CD4-positive, alpha-beta T cell (primary cell): ENCODE measurements at regions not wholly inside any gene's neighbourhood (a gene's known extent, or its start where the extent isn't known, plus 50 kb on each side); places are given as distances from the start of the nearest gene placed in this dataset.

ENCODE experiments used
- ATAC-seq: fragments of 200-7000 bp; cut with Tn5 transposase; one replicate; pipeline ENCODE4 v1.10.0; 2022; ENCODE audit warnings: mild to moderate bottlenecking; ENCODE audit not compliant: poor library complexity
- CTCF ChIA-PET: fragments of 350-600 bp; sonication (Branson Sonifier 250); formaldehyde crosslinking; loops from one replicate; lab custom pipeline; 2021; ENCODE audit warnings: antibody characterized with exemption, inconsistent platforms; lab: Charles Lee
- POLR2A ChIA-PET: fragments of 350-600 bp; sonication (Branson Sonifier 250); formaldehyde crosslinking; loops from one replicate; lab custom pipeline; 2021; ENCODE audit warnings: antibody characterized with exemption, inconsistent platforms; lab: Charles Lee
- DNase-seq, 14 experiments: peaks; one replicate each; pipeline ENCODE4 v3.0.0-alpha.2; 2013 to 2020; ENCODE audit warnings: mixed read lengths in 2 of 14
- H3K27ac ChIP-seq, 2 donors: one replicate each; pipeline versions ENCODE4 v1.5.1 to v1.7.0; 2013; ENCODE audit warnings: low read length in 2 of 2, low read depth in 1 of 2, mild to moderate bottlenecking in 1 of 2
- H3K27me3 ChIP-seq, 2 experiments: 1 replicate in 1 of 2; 2 replicates in 1 of 2; pipeline versions ENCODE4 v1.6.1 to v1.7.0; 2013; ENCODE audit warnings: low read length in 2 of 2, control low read depth in 1 of 2, mild to moderate bottlenecking in 1 of 2, moderate library complexity in 1 of 2; ENCODE audit not compliant: insufficient read depth in 2 of 2, control insufficient read depth in 1 of 2
- H3K36me3 ChIP-seq: one replicate; pipeline ENCODE4 v1.6.1; 2013; ENCODE audit warnings: low read length, control low read depth; ENCODE audit not compliant: insufficient read depth
- H3K4me1 ChIP-seq: one replicate; pipeline ENCODE4 v1.6.1; 2013; ENCODE audit warnings: low read length, control low read depth; ENCODE audit not compliant: insufficient read depth
- H3K4me3 ChIP-seq: one replicate; pipeline ENCODE4 v1.5.1; 2013; ENCODE audit warnings: mild to moderate bottlenecking, low read length, moderate library complexity
- H3K9me3 ChIP-seq, 2 experiments: 1 replicate in 1 of 2; 2 replicates in 1 of 2; pipeline versions ENCODE4 v1.6.1 to v1.7.0; 2013; ENCODE audit warnings: low read length in 2 of 2, mild to moderate bottlenecking in 2 of 2, control low read depth in 1 of 2, moderate library complexity in 1 of 2; ENCODE audit not compliant: control insufficient read depth in 1 of 2, insufficient read depth in 1 of 2
- H3K27ac Mint-ChIP-seq: one replicate; pipeline ENCODE4 v1.8.0; 2020; ENCODE audit warnings: mixed read lengths
- H3K27me3 Mint-ChIP-seq: one replicate; pipeline ENCODE4 v1.8.0; 2021; ENCODE audit warnings: mixed read lengths
- H3K36me3 Mint-ChIP-seq: one replicate; pipeline ENCODE4 v1.8.0; 2021; ENCODE audit warnings: low read depth, mixed read lengths
- H3K4me1 Mint-ChIP-seq: one replicate; pipeline ENCODE4 v1.8.0; 2021; ENCODE audit warnings: low read depth, mixed read lengths
- H3K4me3 Mint-ChIP-seq: one replicate; pipeline ENCODE4 v1.8.0; 2020; ENCODE audit warnings: mild to moderate bottlenecking, mixed read lengths
- H3K9me3 Mint-ChIP-seq: one replicate; pipeline ENCODE4 v1.8.0; 2020; ENCODE audit warnings: mixed read lengths
- intact Hi-C, 2 experiments: fragments of 100-400 bp; cut with DNase I in 1 of 2; cut with micrococcal nuclease in 1 of 2; formaldehyde crosslinking; loops; one replicate each; pipeline versions ENCODE4 v1.15.1 to v1.9.0; 2023 to 2025; cut with DNase I, micrococcal nuclease
- TF ChIP-seq, protein P1 (sequence below): fragments of 200-600 bp; IDR thresholded peaks from one replicate; pipeline ENCODE4 v1.8.0; 2022; ENCODE audit warnings: antibody characterized with exemption, mild to moderate bottlenecking

DNA sequence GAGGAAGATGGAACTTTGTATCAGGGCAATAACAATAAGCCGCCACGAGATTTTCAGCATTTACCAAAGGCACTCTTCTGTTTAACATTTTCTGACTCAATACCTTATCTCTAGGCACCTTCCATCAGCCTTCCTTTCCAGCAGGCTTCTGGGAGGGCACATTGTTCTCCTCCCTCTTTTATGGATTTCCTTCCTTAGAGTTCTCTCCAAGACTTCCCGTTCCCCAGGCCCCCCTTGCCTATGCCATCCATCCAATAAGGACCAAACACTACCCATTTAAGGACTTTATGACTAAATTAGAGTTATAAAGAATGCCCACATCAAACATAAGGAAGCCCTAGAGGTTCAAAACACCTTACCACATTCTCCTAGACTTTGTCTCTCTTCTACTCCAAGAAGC is 71.0 kb upstream of the ACP3 start:
- Mint-ChIP-seq H3K9me3 (no peaks in the 10 kb centered on the region), H3K27ac (no peak overlapping the region), H3K36me3 (no peaks in the 10 kb centered on the region), H3K4me1 (no peaks in the 10 kb centered on the region), H3K4me3 (no peak overlapping the region), H3K27me3 (peaks cover 28% of the 10 kb centered on the region)
- TF ChIP-seq, protein P1, sequence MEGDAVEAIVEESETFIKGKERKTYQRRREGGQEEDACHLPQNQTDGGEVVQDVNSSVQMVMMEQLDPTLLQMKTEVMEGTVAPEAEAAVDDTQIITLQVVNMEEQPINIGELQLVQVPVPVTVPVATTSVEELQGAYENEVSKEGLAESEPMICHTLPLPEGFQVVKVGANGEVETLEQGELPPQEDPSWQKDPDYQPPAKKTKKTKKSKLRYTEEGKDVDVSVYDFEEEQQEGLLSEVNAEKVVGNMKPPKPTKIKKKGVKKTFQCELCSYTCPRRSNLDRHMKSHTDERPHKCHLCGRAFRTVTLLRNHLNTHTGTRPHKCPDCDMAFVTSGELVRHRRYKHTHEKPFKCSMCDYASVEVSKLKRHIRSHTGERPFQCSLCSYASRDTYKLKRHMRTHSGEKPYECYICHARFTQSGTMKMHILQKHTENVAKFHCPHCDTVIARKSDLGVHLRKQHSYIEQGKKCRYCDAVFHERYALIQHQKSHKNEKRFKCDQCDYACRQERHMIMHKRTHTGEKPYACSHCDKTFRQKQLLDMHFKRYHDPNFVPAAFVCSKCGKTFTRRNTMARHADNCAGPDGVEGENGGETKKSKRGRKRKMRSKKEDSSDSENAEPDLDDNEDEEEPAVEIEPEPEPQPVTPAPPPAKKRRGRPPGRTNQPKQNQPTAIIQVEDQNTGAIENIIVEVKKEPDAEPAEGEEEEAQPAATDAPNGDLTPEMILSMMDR: no peak
- Histone ChIP-seq H3K27ac (no peak overlapping the region), H3K4me1 (no peaks in the 10 kb centered on the region), H3K4me3 (no peak overlapping the region), H3K36me3 (no peaks in the 10 kb centered on the region), H3K9me3 (no peaks in the 10 kb centered on the region), H3K27me3 (peaks cover 6 to 8% of the 10 kb centered on the region in 2 experiments)
- DNase-seq (no peak), ATAC-seq (no peak)
- POLR2A ChIA-PET: no interaction called here
- CTCF ChIA-PET: no interaction called here
- intact Hi-C loops: no loop called here

DNA sequence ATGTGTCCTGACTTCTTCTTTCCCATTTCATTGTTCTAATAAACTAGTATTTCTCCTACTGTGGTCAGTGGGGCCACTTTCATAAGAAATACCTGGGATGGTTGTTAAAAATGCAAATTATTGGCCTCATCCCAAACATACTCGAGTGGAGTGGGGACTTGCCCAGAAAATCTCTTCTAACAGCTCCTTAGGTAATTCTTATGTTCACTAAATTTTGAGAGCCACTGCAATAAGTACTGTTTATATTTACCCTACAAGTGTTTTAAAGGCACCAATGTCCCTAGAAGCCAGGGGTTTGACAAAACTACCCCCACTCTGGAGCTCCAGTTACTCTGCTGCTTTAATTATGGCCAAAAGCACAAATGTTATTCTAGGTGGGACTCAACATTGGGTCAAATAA is 70.0 kb upstream of the ACP3 start:
- H3K27me3 ChIP-seq: peaks cover 6 to 8% of the 10 kb centered on the region in 2 experiments
- no peaks in the 10 kb centered on the region for H3K36me3 ChIP-seq
- Mint-ChIP-seq H3K4me1 (no peaks in the 10 kb centered on the region), H3K27ac (no peak overlapping the region), H3K4me3 (no peak overlapping the region), H3K9me3 (no peaks in the 10 kb centered on the region), H3K27me3 (peaks cover 20% of the 10 kb centered on the region), H3K36me3 (no peaks in the 10 kb centered on the region)
- ChIA-PET CTCF (no interaction called here), POLR2A (no interaction called here)
- DNase-seq (no peak), ATAC-seq (no peak)
- H3K27ac ChIP-seq: no peak overlapping the region
- intact Hi-C loops: no loop called here
- H3K4me1 ChIP-seq: no peaks in the 10 kb centered on the region
- TF ChIP-seq, protein P1: no peak
- H3K9me3 ChIP-seq: no peaks in the 10 kb centered on the region
- H3K4me3 ChIP-seq: no peak overlapping the region

DNA sequence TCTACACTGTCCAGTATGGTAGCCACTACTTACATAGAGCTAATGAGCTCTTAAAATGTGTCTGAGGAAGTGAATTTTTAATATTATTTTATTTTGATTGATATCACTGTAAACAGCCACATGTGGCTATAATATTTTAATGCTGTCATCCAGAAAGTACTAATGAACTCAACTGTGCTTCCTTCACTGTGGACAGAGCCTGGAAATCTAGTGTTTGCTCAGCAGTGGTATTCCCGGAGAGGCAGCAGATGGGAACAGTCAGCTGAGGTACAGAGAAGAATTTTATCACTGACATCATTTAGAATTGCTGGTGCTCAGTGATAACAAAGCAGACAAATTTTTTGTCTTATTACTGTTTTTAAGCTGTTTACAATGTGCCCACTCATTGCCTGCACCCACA is 68.7 kb upstream of the ACP3 start:
- no peak for ATAC-seq
- H3K4me3 Mint-ChIP-seq: no peak overlapping the region
- H3K36me3 Mint-ChIP-seq: no peaks in the 10 kb centered on the region
- Histone ChIP-seq H3K9me3 (no peaks in the 10 kb centered on the region), H3K27me3 (peaks cover 4 to 6% of the 10 kb centered on the region in 2 experiments), H3K36me3 (no peaks in the 10 kb centered on the region), H3K4me1 (no peaks in the 10 kb centered on the region), H3K27ac (no peak overlapping the region), H3K4me3 (no peak overlapping the region)
- peaks cover 14% of the 10 kb centered on the region for H3K27me3 Mint-ChIP-seq
- CTCF ChIA-PET: no interaction called here
- no peaks in the 10 kb centered on the region for H3K4me1 Mint-ChIP-seq
- POLR2A ChIA-PET: no interaction called here
- TF ChIP-seq, protein P1: no peak
- intact Hi-C loops: no loop called here
- DNase-seq: no peak
- H3K27ac Mint-ChIP-seq: no peak overlapping the region
- H3K9me3 Mint-ChIP-seq: no peaks in the 10 kb centered on the region
